ENCODE measurements at regions not wholly inside any gene's neighbourhood (a gene's known extent, or its start where the extent isn't known, plus 50 kb on each side); places are given as distances from the start of the nearest gene placed in this dataset.

GRCh38 chr4:151921811-151922210 lies 161.0 kb upstream of the GATB start (continued):
- TF ChIP-seq SP7 (tag by site-specific recombination; IDR thresholded peaks at IDR 0.05) (no peak), RBAK (tag by site-specific recombination; IDR thresholded peaks at IDR 0.05) (no peak)

- ChIA-PET CTCF (no interaction called here), POLR2A (no interaction called here)
- Histone ChIP-seq H3K36me3 (ENCODE audit: control insufficient read depth in 2 of 2, insufficient read depth in 1 of 2, low read length in 2 of 2) (no peaks in the 10 kb centered on the region), H3K4me1 (ENCODE audit: control insufficient read depth, insufficient read depth, low read length) (no peaks in the 10 kb centered on the region), H3K4me3 (ENCODE audit: low read depth, low read length) (no peak overlapping the region), H3K9me3 (ENCODE audit: control insufficient read depth, insufficient read depth, low read depth, low read length) (no peaks in the 10 kb centered on the region), H3K27ac (ENCODE audit: extremely low read depth, low read depth, low read length) (no peak overlapping the region)
- TF ChIP-seq ZNF169 (tag by site-specific recombination; IDR thresholded peaks at IDR 0.05): no peak
- no peak for TF ChIP-seq ZNF558 (tag by site-specific recombination; IDR thresholded peaks at IDR 0.05)
- TF ChIP-seq PATZ1 (tag by site-specific recombination; IDR thresholded peaks at IDR 0.05): no peak
- no peak for TF ChIP-seq AEBP2 (tag by site-specific recombination; IDR thresholded peaks at IDR 0.05; ENCODE audit: borderline replicate concordance)
- no peak for TF ChIP-seq HIC1 (tag by site-specific recombination; IDR thresholded peaks at IDR 0.05)
- no peak for TF ChIP-seq ZNF776 (tag by site-specific recombination; IDR thresholded peaks at IDR 0.05; ENCODE audit: borderline replicate concordance)
- TF ChIP-seq PRDM1 (tag by site-specific recombination; IDR thresholded peaks at IDR 0.05): no peak
- no peak for TF ChIP-seq SALL2 (tag by site-specific recombination; IDR thresholded peaks at IDR 0.05; ENCODE audit: borderline replicate concordance)
Measured at GRCh38 chr4:151921386-151921785, 160.6 kb upstream of the GATB start.

GRCh38 chr4:151917145-151917734 lies 156.4 kb upstream of the GATB start:
- H3K36me3 ChIP-seq (ENCODE audit: control insufficient read depth in 2 of 2, insufficient read depth in 1 of 2, low read length in 2 of 2): no peaks in the 10 kb centered on the region
- no peak overlapping the region for H3K4me3 ChIP-seq (ENCODE audit: low read depth, low read length)
- H3K27ac ChIP-seq (ENCODE audit: extremely low read depth, low read depth, low read length): no peak overlapping the region
- ChIA-PET CTCF (interaction anchor here (0.7 kb wide), 1 partner anchor 584 kb away, joined by 3 read pairs; no protein-coding TSS in a partner anchor), POLR2A (no interaction called here)
- H3K9me3 ChIP-seq (ENCODE audit: control insufficient read depth, insufficient read depth, low read depth, low read length): no peaks in the 10 kb centered on the region
- no peak for TF ChIP-seq ZNF510 (tag by site-specific recombination; IDR thresholded peaks at IDR 0.05; ENCODE audit: insufficient replicate concordance)
- TF ChIP-seq ZNF155 (tag by site-specific recombination; IDR thresholded peaks at IDR 0.05): no peak
- no peak for TF ChIP-seq INSM2 (tag by site-specific recombination; IDR thresholded peaks at IDR 0.05)
- no peak for TF ChIP-seq ZNF239 (tag by site-specific recombination; IDR thresholded peaks at IDR 0.05)
- no peak for TF ChIP-seq ZNF639 (tag by site-specific recombination; IDR thresholded peaks at IDR 0.05)
- TF ChIP-seq ZNF600 (tag by site-specific recombination; IDR thresholded peaks at IDR 0.05): no peak
- no peak for TF ChIP-seq ZSCAN30 (tag by site-specific recombination; IDR thresholded peaks at IDR 0.05)
- no peak for TF ChIP-seq ZNF266 (tag by site-specific recombination; IDR thresholded peaks at IDR 0.05; ENCODE audit: low read depth)
- no peak for TF ChIP-seq ZIC2 (tag by site-specific recombination; IDR thresholded peaks at IDR 0.05)
- TF ChIP-seq ZNF16 (tag by site-specific recombination; IDR thresholded peaks at IDR 0.05; ENCODE audit: low read depth): no peak
- TF ChIP-seq ZNF223 (tag by site-specific recombination; IDR thresholded peaks at IDR 0.05): no peak
- TF ChIP-seq ZNF571 (tag by site-specific recombination; IDR thresholded peaks at IDR 0.05): no peak
- TF ChIP-seq ZNF48 (tag by site-specific recombination; IDR thresholded peaks at IDR 0.05): no peak
- no peaks in the 10 kb centered on the region for H3K4me1 ChIP-seq (ENCODE audit: control insufficient read depth, insufficient read depth, low read length)
